ENCODE measurements at regions not wholly inside any gene's neighbourhood (a gene's known extent, or its start where the extent isn't known, plus 50 kb on each side); places are given as distances from the start of the nearest gene placed in this dataset.

- TF ChIP-seq POLR2A (IDR thresholded peaks at IDR 0.05) = no peak
- TF ChIP-seq, protein P1, sequence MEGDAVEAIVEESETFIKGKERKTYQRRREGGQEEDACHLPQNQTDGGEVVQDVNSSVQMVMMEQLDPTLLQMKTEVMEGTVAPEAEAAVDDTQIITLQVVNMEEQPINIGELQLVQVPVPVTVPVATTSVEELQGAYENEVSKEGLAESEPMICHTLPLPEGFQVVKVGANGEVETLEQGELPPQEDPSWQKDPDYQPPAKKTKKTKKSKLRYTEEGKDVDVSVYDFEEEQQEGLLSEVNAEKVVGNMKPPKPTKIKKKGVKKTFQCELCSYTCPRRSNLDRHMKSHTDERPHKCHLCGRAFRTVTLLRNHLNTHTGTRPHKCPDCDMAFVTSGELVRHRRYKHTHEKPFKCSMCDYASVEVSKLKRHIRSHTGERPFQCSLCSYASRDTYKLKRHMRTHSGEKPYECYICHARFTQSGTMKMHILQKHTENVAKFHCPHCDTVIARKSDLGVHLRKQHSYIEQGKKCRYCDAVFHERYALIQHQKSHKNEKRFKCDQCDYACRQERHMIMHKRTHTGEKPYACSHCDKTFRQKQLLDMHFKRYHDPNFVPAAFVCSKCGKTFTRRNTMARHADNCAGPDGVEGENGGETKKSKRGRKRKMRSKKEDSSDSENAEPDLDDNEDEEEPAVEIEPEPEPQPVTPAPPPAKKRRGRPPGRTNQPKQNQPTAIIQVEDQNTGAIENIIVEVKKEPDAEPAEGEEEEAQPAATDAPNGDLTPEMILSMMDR (IDR thresholded peaks at IDR 0.05) = no peak
These were observed 280.5 kb downstream of the PCNX1 start for GRCh38 chr14:71187633-71188356.

Data from sigmoid colon (tissue), 3 donors.